ENCODE measurements at regions not wholly inside any gene's neighbourhood (a gene's known extent, or its start where the extent isn't known, plus 50 kb on each side); places are given as distances from the start of the nearest gene placed in this dataset.

DNA sequence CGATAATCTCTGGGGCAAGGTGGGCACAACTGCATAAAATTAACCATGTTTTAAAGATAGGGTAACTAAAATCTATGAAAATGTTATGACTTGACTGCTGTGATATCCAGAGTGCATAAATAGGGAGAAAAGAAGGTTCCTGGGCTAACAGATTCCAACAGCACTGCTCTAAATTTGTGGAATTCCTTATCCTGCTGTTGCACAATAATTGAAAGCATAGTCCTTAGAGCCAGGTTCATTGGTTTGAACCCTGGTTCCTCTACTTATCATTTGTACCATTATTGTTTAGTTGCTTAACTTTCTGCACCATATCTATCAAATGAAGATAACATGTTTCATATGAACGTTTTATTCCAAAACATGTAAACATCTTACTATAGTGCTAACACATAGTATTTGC, 219.0 kb downstream of the NUF2 start:
- FAIRE-seq (no peak), DNase-seq (ENCODE audit: low read depth, low spot score) (no peak), ATAC-seq (no peak)
- no peak overlapping the region for H3K4me3 ChIP-seq
- POLR2A ChIA-PET = no interaction called here
- H3K4me2 ChIP-seq (ENCODE audit: control insufficient read depth, insufficient read depth) = no peak overlapping the region
- BruUV-seq (replicated peaks) = no TSS peak
- no peak overlapping the region for H3K27ac ChIP-seq (ENCODE audit: control insufficient read depth, insufficient read depth)
- no peak overlapping the region for H3K9ac ChIP-seq (ENCODE audit: control insufficient read depth, insufficient read depth, low read length)
- no peaks in the 10 kb centered on the region for H3K4me1 ChIP-seq (ENCODE audit: control insufficient read depth, insufficient read depth, low read length)
- WGBS (ENCODE audit: insufficient coverage, insufficient replicate concordance, low lambda C conversion rate, missing lambda C conversion rate) = 28% methylated on average over 2 of the region's 2 CpGs
- SMC1A ChIA-PET (ENCODE audit: uncharacterized antibody, unreplicated experiment) = interaction anchor here (0.7 kb wide), 1 partner anchor 764 kb away, joined by 5 read pairs; no protein-coding TSS in a partner anchor
- no peaks in the 10 kb centered on the region for H4K20me1 ChIP-seq (ENCODE audit: control insufficient read depth, insufficient read depth)
- no peaks in the 10 kb centered on the region for H3K36me3 ChIP-seq (ENCODE audit: control insufficient read depth in 2 of 2, insufficient read depth in 2 of 2, low read length in 1 of 2)
- no peak overlapping the region for H2AFZ ChIP-seq (ENCODE audit: control insufficient read depth, low read depth, low read length)
- no peaks in the 10 kb centered on the region for H3K79me2 ChIP-seq (ENCODE audit: control insufficient read depth, insufficient read depth, low read length)
- intact Hi-C loops (cut with micrococcal nuclease; ENCODE audit: unreplicated experiment) = no loop called here
- RAD21 ChIA-PET (ENCODE audit: unreplicated experiment) = no interaction called here
- CTCF ChIA-PET = no interaction called here
- H3K27me3 ChIP-seq (replicated peaks in 1 of 2; ENCODE audit: control insufficient read depth in 2 of 2, insufficient read depth in 2 of 2, low read length in 1 of 2) = no peaks in the 10 kb centered on the region
- TF ChIP-seq TARDBP (IDR thresholded peaks at IDR 0.05; ENCODE audit: borderline replicate concordance) (no peak), CREM (IDR thresholded peaks at IDR 0.05; ENCODE audit: low read depth) (no peak), PAX8 (IDR thresholded peaks at IDR 0.05) (no peak), RELA (IDR thresholded peaks at IDR 0.05; ENCODE audit: borderline replicate concordance, partially characterized antibody) (no peak), RAD21 (IDR thresholded peaks at IDR 0.05; ENCODE audit: insufficient read depth, low read depth, low read length) (no peak), TBL1XR1 (IDR thresholded peaks at IDR 0.05; ENCODE audit: low read depth, low read length) (no peak), CHD4 (IDR thresholded peaks at IDR 0.05) (no peak), STAT3 (IDR thresholded peaks at IDR 0.05; ENCODE audit: low read depth, low read length) (no peak)
- in situ Hi-C loops (cut with MboI) = no loop called here
- H3K9me3 ChIP-seq (replicated peaks; ENCODE audit: control insufficient read depth, insufficient read depth, low read length) = no peaks in the 10 kb centered on the region

- WGBS (ENCODE audit: insufficient coverage, insufficient replicate concordance, low lambda C conversion rate, missing lambda C conversion rate) = 74% methylated on average over 3 of the region's 3 CpGs
- no peaks in the 10 kb centered on the region for H3K79me2 ChIP-seq (ENCODE audit: control insufficient read depth, insufficient read depth, low read length)
- CTCF ChIA-PET = interaction anchor here (0.7 to 1.0 kb wide), 2 partner anchors 9 to 18 kb away, joined by 3 read pairs; no protein-coding TSS in a partner anchor
- SMC1A ChIA-PET (ENCODE audit: uncharacterized antibody, unreplicated experiment) = no interaction called here
- intact Hi-C loops (cut with micrococcal nuclease; ENCODE audit: unreplicated experiment) (no loop called here), in situ Hi-C loops (cut with MboI) (no loop called here)
- BruUV-seq (replicated peaks) = no TSS peak
- H3K9me3 ChIP-seq (replicated peaks; ENCODE audit: control insufficient read depth, insufficient read depth, low read length) = no peaks in the 10 kb centered on the region
- H3K4me2 ChIP-seq (ENCODE audit: control insufficient read depth, insufficient read depth) = no peak overlapping the region
- POLR2A ChIA-PET = no interaction called here
- RAD21 ChIA-PET (ENCODE audit: unreplicated experiment) = no interaction called here
- no peaks in the 10 kb centered on the region for H3K27me3 ChIP-seq (replicated peaks in 1 of 2; ENCODE audit: control insufficient read depth in 2 of 2, insufficient read depth in 2 of 2, low read length in 1 of 2)
- DNase-seq (ENCODE audit: low read depth, low spot score) (no peak), ATAC-seq (no peak), FAIRE-seq (no peak)
- no peak overlapping the region for H3K27ac ChIP-seq (ENCODE audit: control insufficient read depth, insufficient read depth)
- H3K9ac ChIP-seq (ENCODE audit: control insufficient read depth, insufficient read depth, low read length) = no peak overlapping the region
- no peaks in the 10 kb centered on the region for H3K36me3 ChIP-seq (ENCODE audit: control insufficient read depth in 2 of 2, insufficient read depth in 2 of 2, low read length in 1 of 2)
- no peak overlapping the region for H2AFZ ChIP-seq (ENCODE audit: control insufficient read depth, low read depth, low read length)
- H3K4me3 ChIP-seq = no peak overlapping the region
- H3K4me1 ChIP-seq (ENCODE audit: control insufficient read depth, insufficient read depth, low read length) = no peaks in the 10 kb centered on the region
- no peaks in the 10 kb centered on the region for H4K20me1 ChIP-seq (ENCODE audit: control insufficient read depth, insufficient read depth)
- TF ChIP-seq, protein P1, sequence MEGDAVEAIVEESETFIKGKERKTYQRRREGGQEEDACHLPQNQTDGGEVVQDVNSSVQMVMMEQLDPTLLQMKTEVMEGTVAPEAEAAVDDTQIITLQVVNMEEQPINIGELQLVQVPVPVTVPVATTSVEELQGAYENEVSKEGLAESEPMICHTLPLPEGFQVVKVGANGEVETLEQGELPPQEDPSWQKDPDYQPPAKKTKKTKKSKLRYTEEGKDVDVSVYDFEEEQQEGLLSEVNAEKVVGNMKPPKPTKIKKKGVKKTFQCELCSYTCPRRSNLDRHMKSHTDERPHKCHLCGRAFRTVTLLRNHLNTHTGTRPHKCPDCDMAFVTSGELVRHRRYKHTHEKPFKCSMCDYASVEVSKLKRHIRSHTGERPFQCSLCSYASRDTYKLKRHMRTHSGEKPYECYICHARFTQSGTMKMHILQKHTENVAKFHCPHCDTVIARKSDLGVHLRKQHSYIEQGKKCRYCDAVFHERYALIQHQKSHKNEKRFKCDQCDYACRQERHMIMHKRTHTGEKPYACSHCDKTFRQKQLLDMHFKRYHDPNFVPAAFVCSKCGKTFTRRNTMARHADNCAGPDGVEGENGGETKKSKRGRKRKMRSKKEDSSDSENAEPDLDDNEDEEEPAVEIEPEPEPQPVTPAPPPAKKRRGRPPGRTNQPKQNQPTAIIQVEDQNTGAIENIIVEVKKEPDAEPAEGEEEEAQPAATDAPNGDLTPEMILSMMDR (IDR thresholded peaks at IDR 0.05 in 2 of 3, conservative IDR thresholded peaks at IDR 0.05 in 1 of 3; ENCODE audit: control insufficient read depth in 2 of 3, extremely low read depth in 1 of 3, insufficient read depth in 1 of 3, low read depth in 3 of 3, low read length in 3 of 3) = no peak
- TF ChIP-seq NBN (IDR thresholded peaks at IDR 0.05) = no peak
- no peak for TF ChIP-seq WRNIP1 (IDR thresholded peaks at IDR 0.05; ENCODE audit: borderline replicate concordance, low read depth, low read length)
- TF ChIP-seq EP300 (IDR thresholded peaks at IDR 0.05; ENCODE audit: borderline replicate concordance in 1 of 2, control insufficient read depth in 1 of 2, low read depth in 2 of 2, low read length in 2 of 2) = no peak
- no peak for TF ChIP-seq ZBED1 (IDR thresholded peaks at IDR 0.05; ENCODE audit: borderline replicate concordance)
- TF ChIP-seq SIX5 (IDR thresholded peaks at IDR 0.05; ENCODE audit: low read depth, low read length, severe bottlenecking) = no peak
- TF ChIP-seq HCFC1 (IDR thresholded peaks at IDR 0.05; ENCODE audit: low read length) = no peak
- no peak for TF ChIP-seq ATF2 (IDR thresholded peaks at IDR 0.05; ENCODE audit: low read length)
- TF ChIP-seq IKZF1 (conservative IDR thresholded peaks at IDR 0.05) = no peak
- TF ChIP-seq SREBF2 (IDR thresholded peaks at IDR 0.05; ENCODE audit: low read length) = no peak
- no peak for TF ChIP-seq CHD4 (IDR thresholded peaks at IDR 0.05)
Measured at GRCh38 chr1:163544441-163544840, 222.7 kb downstream of the NUF2 start.
